Eye (tissue), 1 donor: ENCODE measurements at regions not wholly inside any gene's neighbourhood (a gene's known extent, or its start where the extent isn't known, plus 50 kb on each side); places are given as distances from the start of the nearest gene placed in this dataset.
"Not testable (repeated sequence)": the region's sequence is repeated elsewhere in the genome, so short reads cannot be mapped to it uniquely, and the experiment has no call there.

Experiments
- DNase-seq: peaks from one replicate; pipeline ENCODE4 v3.0.0-alpha.2; 2015

DNA sequence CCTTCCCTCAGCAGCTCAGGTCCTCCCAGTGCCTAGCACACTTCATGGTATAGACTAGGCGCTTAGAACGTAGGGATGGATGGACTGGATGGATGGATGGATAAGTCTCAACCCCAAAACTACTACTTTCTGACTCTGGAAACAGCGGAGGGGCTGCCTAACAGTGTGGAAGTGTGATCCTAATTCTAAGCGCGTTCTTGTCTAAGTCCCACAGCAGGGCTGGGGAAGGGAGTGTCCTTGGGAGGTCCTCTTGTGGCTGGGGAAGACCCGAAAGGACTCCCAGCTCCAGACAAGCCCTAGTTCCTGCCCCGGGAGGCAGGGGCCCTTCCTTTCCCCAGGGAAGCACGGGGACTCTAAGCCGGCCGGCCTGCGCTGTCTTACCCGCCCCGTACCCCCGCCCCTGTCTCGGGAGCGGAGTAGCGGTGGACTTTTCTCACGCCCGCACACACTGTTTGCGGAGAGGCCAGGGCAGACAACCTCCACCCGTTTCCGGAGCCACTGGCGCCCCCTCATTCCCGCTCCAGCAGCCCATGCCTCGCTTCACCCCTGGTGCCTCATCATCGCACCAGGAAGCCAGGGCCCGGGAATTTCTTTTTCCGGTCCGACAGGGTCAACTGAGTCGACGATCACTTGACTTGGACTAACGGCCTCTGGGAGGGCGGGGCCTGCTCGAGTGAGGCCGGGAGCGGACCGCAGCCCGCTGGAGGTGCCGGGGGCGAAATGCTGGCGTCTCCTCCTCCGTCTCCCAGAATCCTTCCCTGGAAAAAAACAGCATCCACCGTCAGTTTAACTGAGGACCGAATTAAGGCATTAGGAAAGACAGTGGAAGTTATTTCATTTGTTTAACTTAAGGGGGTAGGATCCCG is 133.3 kb downstream of the TBC1D2B start:
- peak; percentile 90 for DNase-seq

DNA sequence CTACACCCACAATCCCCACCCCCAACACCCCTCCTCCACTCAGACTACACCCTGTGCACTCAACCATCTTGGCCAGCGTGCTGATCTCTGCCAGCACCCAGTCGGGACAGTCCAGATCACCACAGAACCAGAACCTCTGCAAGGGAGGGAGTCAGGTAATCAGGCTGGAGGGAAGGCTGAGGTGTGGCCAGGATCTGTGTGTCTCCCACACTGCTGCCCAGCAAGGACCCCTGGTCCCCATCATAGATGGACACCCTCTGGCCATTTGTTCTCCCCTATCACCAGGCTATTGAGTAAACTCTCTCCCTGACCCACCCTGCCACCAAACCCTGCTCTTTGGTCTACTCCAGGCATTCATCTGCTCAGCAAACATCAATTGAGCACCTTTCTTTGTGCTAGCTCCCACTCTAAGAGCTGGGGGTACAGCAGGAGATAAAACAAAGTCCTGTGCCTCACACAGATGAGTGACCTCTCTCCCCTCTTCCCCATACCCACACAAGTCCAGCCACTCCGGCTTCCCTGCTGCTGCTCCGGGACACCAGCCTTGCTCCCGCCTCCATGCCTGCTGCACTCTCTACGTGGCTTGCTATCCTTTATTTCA is 134.8 kb downstream of the TBC1D2B start:
- no peak for DNase-seq

DNA sequence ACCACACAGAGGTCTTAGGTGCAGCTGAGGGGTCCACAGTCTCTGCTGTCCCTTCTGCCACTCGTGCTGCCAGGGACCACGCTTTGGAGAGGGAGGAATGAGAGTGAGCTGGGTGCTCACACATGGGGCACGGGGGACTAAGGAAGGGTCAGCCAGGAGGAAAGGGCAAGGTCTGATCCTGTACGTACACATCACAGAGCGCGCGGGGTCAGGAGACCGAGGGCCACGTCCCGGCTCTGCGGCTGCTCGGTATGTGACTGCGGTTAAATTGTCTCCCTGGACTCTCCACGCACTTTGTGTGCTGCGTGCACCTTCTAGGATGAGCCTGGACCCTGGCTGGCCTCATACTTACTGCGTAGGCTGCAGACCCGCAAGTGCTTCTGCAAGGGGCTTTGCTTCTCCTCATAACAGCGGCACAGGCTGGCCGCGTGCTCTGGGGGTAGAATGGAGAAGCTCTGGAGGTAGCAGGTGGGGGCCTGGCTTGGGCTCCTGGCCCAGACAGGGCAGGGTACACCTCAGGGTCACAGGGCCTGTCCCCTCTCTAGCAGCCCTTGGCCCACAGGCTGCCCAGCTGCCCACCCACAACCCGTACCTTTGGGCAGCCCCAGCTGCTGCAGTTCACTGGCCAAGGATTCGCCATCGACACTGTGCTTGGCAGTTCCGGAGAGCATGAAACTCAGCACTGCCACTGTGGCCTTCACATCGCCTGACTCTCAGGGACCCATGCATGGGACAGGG is 136.3 kb downstream of the TBC1D2B start:
- DNase-seq: not testable (repeated sequence)

DNA sequence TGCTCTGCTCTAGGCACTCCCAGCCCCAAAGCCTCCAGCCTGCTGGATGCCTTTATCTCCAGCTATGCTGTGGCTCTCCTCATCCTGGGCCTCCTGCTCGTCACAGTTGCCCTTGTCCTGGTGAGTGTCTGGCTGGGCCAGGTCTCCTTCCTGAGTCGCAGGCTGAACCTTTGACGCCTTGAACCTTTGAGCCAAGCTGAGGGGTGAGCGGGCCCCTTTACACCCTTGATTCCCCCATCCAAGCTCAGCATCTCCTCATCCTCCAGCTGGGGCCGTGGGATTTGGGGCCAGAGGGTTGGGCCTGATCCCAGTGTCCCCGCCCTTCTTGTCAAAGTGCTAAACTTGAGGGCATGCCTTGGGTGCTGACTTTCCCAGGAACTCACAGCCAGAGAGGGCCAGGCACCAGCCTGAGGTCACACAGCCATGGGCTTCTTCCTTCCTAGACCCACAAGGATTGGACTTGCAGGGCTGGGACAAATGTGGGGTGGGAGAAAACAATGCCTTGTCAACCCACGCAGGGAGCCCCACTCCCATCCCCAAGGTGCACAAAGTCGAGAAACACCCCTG is 137.0 kb downstream of the TBC1D2B start:
- DNase-seq: no peak

DNA sequence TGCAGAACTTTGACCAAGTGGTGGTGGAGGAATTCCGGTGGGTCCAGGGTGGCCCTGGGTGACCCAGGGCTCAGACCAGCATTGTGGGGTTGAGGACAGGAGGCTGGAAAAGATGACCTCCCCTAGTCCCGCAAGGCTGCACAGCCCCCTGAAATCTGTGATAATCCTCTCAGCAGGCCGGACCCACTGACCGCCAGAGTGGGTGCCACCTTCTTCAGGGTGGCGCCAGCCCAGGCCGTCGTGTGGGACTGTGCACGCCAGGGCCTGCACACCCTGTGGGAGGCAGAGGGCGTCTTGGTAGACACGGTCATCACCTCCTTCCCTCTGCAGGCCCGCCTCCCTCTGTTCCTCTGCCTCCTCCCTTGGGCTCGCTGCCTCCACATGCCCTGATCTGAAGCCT is 137.7 kb downstream of the TBC1D2B start:
- DNase-seq: no peak

DNA sequence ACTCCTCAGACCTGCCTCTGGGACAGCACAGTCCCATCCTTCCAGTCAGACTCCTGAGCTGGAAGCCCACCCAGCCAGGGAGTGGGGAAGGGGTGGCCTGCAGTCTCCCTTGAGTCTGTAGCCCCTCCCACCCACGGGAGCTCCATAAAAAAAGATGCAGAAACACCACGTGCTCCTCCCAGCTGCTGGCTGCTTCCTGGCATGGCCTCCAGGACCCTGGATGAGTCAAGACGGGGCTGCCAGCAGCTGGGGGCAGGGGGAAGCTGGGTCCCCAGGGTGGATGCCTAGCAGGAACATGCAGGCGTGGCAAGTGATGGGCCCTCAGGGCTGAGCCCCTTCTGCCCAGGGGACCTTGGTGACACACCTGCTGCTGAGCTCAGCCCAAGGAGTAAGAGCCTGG is 138.5 kb downstream of the TBC1D2B start:
- peak; percentile 30 for DNase-seq

DNA sequence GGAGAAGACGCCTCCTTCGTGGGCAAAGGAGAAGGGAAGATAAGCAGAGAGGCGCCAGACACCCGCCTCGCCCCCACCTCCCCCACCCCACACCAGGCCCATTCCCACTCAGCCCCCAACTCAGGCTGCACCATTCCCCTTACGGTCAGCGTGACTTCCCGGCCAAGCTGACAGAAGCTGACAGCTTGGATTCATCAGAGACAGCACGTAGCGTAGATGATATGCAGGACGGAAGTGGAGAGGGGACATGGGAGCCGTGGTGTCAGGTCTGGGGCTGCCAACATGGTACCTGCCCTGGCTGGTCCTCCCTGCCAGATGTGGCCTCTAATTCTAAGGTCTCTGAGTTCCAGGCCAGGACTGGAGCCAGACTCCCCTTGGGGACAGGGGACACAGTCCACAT is 139.0 kb downstream of the TBC1D2B start:
- not testable (repeated sequence) for DNase-seq

DNA sequence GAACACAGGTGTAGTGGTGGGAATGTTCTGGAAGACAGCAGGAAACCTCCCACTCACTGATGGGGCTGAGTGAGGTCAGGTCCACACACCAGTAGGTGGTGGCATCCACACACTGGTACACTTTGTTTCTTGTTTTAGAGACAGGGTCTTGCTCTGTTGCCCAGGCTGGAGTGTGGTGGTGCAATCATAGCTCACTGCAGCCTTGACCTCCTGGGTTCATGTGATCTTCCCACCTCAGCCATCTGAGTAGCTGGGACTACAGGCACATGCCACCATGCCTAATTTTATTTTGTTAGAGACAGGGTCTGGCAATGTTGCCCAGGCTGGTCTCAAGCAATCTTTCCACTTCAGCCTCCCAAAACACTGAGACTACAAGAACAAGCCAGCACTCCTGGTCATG is 140.9 kb downstream of the TBC1D2B start:
- not testable (repeated sequence) for DNase-seq

DNA sequence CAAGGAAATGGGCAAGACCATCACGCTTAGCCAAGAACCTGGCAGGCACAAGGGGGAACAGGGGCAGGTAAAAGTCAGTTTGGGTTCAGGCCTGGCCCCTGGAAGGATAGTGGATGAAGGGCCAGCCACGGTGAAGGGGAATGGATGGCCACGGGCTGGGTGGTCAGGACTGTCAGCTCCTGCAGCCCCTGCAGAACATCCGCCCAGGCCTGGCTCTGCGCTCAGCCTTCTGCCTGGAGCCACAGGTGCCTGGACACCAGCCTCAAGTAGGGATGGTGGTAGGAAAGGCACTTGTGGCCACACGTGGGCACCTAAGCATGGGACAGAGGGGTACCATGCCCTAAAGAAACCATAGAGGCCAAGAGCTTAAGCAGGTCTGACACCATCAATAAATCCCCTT is 143.0 kb downstream of the TBC1D2B start:
- not testable (repeated sequence) for DNase-seq

DNA sequence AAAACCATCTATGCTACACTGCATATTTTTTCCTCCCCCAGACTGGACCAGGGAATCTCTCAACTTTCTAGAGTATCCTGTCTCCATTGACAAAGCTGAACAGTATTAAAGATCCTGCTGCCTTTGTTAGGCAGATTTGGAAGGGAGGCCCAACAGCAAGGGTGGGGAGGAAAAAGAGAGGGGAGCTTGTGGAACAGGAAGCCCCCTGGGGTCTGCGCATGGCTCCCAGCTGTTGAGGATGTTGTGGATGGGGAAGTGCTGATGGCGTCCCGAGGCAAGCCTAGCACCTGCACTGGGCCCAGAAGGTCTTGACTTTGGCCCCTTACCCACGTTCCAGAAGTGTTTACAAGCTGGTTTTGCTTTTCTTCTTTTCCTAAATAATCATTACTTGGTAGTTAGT is 146.6 kb downstream of the TBC1D2B start:
- DNase-seq: not testable (repeated sequence)

DNA sequence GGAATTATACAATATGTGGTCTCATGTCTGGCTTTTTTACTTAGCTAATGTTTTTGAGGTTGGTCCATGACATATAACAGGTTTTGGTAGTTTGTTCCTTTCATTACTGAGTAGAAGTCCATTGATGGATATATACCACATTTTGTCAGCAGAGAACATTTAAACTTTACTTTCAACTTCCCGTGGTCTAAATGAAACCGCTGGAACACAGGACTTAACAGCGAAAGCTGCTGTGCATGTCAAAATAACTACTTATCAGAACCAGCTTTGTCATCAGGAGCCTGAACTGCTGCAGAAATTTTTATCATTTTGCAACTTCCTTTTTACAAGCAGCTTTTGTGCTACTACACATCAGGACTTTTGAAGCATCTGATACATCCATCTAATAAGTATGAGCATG is 147.0 kb downstream of the TBC1D2B start:
- not testable (repeated sequence) for DNase-seq

DNA sequence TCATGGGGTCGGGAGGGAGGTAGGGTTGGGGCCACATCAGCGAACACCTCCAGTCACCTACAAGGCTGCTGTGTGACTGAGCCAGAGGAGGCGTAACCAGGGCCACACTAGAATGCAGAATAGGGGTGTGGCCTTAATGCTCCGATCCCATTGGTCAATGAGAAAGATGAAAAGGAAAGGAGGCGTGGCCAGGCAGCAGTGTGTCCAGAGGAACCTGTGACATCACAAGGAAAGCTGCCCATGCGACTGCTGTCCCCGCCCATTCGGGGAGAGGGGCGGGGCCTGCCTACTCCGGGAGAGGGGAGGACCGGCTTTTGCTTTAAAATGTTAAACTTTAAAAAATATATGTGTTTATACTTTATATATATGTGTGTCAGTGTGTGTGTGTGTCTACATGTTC is 150.7 kb downstream of the TBC1D2B start:
- not testable (repeated sequence) for DNase-seq

DNA sequence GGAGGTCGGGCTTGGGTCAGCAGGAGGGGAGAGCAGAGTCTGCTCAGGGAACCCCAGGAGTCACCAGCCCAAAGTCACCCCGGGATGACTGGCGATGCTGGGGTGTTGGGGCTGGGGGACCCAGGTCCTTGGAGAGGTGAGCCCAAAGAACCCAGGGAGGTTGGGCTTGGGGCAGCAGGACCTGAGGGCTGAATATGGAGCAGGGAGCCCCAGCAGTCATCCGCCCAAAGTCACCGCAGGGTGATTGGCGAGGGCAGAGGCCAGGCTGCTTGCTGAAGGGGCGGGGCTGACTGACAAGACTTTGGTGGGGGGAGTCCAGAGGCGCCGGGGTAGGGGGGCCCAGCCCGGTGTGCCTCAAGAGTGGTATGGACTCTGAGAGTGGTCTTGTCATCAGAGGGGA is 151.2 kb downstream of the TBC1D2B start:
- DNase-seq: not testable (repeated sequence)

DNA sequence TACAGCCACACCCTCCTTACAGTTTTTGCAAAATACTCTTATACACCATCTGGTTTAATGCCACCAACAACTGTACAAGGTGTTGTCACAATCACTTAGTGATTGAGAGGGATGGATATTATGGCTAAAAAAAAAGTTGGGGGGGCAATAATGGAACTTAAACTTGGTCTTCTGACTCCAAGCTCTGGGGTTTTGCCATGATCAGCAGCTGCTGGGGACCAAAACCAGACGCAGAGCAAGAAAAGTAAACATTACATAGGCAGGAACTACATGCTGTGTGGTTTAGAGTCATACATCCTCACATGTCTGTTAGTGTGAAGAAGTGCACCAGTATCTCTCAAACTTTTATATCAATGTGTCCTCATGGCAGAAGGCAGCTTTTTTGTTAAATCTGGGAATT is 152.4 kb downstream of the TBC1D2B start:
- DNase-seq: not testable (repeated sequence)

DNA sequence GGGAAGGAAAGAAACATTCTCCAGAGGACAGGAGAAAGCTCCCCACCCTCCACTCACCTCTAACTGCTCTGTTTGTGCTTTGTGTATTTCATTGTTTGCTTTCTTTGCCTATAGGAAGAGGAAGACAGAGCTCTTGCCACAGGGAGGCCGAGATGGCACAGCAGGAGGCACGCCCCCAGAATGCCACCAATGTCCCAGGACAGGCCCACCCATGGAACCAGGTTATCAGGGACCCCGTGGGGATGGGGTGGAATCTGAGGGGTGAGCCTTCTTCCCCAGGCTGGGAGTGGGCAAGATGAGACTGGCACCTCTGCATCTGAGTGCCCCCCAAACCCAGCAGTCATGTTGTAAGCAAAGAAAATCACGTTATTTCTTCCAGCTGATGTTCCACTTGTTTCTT is 155.8 kb downstream of the TBC1D2B start:
- no peak for DNase-seq

DNA sequence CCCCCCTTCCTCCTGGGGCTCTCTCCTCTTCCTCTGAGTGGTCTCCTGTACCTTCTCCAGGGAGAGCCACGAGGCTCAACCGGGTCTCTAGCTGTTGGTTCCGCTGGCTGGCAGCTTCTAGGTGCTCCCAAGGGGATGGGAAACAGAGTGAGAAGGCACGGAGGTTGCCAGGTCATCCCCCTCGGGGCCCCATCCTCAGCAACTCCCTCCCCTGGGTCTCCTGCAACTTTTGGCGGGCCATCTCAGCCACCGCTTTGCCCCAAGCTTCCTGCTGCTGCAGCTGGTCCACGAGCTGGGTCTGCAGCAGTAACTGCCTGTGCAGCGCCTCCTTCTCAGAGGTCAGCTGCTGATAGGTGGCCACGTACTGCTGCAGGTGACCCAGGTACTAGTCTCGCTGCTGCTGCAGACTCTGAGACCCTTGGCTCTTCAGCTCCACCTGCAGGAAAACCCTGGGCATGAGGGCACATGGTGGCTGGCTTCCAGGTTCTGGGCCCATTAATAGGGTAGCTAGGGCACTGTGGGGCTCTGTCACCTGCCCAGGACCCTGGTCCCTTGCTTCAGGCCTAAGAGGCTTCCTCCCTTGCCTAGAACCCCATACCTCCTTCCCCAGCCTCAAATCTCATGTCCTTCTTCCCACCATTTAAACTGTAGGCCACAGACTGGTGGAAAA is 160.4 kb downstream of the TBC1D2B start:
- DNase-seq: not testable (repeated sequence)

DNA sequence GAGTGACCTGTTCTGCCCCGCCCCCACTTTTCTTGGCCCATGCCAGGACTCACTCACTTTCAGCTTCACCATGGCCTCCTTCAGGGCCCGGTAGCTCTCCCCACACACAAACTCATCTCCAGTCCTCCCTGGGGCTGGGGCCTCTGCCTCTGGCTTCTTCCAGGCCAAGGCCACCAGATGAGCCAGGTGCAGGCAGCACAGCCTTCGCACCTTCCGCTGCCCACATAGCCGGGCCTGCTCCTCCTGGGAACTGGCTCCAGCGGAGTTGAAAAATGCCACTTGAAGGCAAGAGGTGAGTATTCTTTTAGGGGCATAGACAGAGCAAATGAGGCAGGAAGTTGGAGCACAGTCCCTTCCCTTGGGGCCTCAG is 161.6 kb downstream of the TBC1D2B start:
- not testable (repeated sequence) for DNase-seq

DNA sequence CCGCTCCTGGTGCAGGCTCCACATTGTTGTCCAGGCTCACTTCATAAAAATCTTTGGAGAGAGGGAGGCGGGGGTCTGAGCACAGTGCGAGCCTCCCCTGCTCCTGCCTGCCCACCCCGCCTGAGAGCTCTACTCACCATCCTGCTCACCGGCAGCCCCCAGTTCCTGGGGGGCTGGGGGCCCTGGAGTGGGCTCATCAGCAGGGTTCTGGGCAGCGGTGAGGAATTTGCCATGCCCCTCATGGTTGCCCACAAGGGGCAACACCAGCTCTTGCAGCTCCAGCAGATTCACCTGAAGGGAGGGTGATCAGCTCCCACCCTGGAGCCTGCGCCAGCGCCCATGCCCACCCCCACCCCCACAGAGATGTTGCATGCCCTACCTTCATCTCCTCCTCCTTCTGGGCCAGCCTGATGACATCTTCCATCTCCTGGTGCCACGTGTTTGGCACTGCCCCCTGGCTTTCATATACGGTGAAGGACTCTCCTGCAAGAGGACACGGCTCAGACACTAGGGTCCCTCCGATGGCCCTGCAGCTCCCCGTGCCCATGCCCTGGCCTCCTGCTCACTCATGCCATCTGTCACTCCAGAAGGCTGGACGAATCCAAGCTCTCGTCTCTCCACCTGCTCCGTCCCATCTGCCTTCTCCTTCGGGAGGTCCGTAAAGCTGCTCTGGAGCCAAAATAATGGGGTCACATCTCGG is 162.1 kb downstream of the TBC1D2B start:
- peak; percentile 30 for DNase-seq

DNA sequence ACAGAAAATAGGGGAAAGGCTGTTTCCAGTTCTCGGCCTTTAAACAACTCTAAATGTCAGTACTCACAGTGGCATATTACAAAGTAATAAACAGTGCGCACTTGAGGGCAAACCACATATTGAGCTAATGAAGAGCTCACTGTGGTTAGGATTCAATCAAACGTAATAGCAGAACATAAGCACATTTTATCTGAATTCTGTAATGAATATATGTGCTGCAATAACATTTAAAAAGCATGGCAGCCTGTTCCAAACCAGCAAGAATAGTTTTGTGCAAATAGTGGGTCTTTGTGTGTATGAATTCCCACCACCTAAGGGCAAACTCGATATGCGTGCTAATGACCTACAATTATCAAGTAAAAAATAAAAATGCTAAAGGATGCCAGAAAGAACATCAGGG is 163.0 kb downstream of the TBC1D2B start:
- DNase-seq: not testable (repeated sequence)

DNA sequence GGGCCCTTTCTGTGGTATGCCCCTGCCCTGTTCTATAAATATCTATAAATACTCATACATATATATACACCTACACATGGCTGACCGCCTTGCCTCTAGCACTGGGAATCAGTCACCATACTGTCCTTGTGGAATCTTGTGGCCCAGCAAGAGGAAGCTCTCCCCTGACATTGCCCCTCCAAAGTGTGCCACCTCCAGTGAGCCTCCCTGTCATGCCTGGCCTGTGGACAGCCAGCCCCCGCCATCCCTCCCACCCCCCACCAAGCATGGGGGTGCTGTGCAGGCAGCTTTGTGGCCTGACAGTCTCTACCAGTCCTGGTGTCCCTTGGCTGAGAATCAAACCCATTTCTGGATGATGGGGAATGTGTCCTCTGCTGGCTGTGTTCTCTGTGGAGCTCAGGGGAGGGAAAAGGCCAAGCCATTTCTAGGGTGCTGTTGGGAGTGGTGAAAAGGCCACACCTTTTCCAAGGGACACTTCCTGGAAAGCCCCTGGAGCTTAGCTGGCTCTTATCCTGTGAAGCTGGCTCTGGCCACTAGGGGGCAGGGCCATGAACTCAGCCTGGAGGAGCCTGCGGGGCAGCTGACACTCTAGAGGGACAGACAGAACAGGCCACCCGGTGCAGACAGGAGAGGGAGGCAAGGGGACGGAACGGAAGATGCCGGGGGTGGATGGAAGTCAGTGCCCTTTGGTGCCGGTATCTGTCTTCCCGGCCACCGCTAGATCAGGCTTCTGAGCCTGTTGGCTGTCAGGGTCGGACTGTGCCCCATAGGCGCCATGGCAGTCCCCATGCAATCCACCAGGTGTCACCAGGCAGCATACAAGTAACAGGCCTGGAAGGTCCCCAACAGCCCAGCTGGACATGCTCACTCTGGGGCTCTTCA is 167.2 kb downstream of the TBC1D2B start:
- DNase-seq: peak; percentile 93
